GM18867 (cell line): ENCODE measurements at regions not wholly inside any gene's neighbourhood (a gene's known extent, or its start where the extent isn't known, plus 50 kb on each side); places are given as distances from the start of the nearest gene placed in this dataset.

Source experiments
- ATAC-seq: cut with Tn5 transposase; IDR thresholded peaks from one replicate; pipeline ENCODE4 v1.9.1; 2021; ENCODE audit warnings: mild to moderate bottlenecking, moderate library complexity; ENCODE audit not compliant: unreplicated experiment

DNA sequence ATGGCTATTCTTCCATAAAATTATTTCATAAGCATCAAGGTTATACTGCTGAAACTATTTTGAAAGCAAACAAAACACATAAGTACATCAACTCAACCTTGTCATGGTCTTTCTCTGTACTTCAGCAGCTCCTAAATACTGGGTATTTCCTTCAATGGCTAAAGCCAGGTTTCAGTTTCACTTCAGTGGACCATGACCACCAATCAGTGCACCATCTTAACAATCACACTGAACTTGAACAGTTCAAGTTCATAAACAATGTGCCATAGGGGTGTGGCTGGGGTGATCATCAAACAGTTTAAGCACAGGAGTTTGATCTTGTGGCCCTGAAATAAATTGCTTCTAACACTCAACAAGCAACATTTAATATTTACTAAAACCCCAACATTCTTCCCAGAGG lies 124.1 kb upstream of the FIGN start:
- no peak for ATAC-seq

DNA sequence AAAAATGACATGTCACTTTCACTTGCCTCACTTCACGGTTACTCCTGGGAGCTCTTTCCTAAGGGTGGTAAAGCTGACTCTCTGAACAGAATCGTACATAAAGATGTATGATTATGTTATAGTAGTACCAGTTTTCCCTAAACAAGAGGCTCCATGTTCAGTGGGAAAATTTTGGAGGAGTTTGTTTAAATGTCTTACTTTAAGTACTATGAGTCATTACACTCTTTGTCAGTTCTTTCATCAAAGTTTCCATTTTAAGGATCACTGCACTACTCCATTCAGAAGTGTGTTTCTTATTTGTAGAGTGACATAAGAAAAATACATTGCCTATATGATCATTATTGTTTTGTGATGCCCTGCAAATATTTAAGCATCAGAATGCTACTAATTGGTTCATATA lies 121.1 kb upstream of the FIGN start:
- no peak for ATAC-seq

DNA sequence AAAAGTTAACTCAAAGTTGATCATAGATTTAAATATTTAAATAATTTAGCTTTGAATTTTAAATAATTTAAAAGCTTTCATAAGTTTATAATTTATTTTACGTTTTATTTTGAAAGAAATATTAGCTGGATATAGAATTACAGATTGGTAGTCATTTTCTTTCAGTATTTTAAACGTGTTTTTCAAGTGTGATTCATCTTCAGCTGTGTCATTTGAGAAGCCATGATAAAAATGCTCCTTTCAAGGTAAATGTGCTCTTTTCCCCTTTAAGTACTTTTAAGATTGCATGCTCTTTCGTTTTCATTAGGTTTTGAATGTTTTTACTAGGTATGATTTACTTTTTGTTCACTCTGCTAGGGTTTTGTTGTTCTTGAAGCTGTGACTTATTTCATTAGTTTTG lies 116.8 kb upstream of the FIGN start:
- ATAC-seq = no peak

DNA sequence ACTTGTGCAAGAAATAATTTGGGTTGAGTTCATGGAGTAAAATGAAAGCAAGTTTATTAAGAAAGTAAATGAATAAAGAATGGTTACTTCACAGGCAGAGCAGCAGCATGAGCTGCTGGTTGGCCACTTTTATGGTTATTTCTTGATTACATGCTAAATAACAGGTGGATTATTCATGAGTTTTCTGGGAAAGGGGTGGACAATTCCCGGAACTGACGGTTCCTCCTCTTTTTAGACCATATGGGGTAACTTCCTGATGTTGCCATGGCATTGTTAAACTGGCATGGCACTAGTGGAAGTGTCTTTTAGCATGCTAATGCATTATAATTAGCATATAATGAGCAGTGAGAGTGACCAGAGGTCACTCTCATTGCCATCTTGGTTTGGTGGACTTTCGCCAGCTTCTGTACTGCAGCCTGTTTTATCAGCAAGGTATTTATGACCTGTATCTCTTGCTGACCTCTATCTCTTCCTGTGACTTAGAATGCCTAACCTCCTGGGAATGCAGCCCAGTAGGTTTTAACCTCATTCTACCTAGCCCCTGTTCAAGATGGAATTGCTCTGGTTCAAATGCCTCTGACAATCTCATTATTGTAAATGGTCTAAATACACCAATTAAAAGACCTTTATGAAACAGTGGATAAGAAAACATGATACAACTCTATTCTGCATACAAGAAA lies 114.1 kb upstream of the FIGN start:
- ATAC-seq = no peak

DNA sequence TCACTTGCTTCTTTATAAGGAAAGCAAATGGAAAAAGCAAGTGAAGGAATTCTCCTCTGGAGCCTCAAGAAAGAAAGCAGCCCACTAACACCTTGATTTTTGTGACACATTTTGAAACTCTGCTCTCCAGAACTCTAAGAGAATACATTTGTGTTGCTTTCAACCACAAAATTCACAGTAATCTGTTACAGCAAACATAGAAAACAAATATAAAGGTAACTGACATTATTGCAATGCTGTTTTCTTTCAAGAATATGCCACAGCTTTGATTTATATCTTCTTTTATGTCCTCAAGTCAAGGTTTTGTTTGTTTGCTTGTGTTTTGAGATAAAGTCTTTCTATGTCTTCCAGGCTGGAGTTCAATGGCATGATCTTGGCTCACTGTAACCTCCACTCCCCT lies 103.1 kb upstream of the FIGN start:
- no peak for ATAC-seq

DNA sequence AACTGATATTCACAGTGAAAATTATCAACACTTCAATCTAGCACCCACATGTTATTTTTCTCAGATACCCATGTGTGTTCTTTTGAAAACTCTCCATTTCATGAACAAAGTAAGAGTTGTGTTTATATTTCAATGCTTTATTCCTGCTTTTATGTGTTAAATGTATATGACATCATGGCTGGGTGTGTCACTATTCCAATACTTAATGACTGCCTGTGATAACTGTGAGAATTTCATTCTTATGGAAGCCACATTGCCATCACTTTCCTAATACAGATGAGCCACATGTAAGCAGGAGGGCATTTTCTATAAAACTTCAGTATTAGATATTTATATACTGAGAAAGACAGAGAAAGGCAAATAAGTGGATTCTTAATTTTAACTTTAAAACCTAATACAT lies 100.4 kb upstream of the FIGN start:
- ATAC-seq = no peak

DNA sequence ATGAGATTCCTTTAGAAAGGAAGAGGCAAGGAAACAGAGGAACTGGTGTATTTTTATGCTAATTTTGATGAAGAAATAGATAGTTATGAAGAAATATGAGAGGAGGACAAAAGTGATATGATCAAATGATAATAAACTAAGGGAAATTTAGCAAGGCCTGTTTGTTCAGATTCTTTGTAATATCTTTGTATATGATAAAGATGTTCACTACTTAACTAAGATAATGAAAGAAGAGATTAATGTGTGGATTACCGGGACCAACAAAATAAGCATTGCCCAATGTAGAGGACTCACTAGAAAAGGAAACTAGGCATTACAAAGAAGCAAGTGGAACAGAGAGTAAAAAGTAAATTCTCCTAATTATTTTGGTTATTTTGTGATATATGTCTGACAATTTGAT lies 99.0 kb upstream of the FIGN start:
- no peak for ATAC-seq

DNA sequence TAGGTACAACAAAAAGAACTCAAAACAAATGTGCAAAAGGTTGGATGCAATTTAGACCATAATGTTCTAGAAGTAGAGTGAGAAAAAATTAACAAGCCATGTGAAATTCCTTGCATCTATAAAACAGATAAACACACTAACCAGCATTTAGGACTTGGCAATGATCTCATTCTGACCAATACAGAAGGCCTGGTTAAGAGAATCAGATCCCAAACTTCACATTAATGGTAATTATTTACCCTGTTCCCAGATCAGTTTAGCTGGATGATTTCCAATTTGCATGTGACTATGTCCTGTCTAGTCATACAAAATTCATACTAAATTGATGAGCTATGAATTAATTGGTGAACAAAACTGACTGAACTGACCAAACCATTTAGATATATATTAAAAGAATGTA lies 98.4 kb upstream of the FIGN start:
- no peak for ATAC-seq

DNA sequence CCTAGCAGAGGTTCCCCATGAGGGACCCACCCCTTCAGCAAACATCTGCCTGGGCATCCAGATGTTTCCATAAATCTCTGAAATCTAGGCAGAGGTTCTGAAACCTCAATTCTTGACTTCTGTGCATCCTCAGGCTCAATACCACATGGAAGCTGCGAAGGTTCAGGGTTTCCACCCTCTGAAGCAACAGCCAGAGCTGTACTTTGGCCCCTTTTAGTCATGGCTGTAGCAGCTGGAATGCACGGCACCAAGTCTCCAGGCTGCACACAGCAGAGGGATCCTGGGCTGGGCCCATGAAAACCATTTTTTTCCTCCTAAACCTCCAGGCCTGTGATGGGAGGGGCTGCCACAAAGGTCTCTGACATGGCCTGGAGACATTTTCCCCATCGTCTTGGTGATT lies 93.0 kb upstream of the FIGN start:
- no peak for ATAC-seq

DNA sequence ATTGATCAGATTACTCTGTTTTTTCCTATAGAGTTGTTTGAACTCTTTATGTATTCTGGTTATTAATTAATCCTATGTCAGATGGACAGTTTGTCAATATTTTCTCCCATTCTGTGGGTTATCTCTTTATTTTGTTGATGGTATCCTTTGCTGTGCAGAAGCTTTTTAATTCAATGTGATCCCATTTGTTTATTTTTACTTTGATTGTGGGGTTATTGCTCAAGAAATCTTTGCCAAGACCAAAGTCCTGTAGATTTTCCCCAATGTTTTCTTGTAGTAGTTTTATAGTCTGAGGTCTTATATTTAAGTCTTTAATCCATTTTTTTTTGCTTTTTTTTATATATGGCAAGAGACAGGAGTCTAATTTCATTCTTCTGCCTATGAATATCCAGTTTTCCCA lies 86.2 kb upstream of the FIGN start:
- ATAC-seq = no peak

DNA sequence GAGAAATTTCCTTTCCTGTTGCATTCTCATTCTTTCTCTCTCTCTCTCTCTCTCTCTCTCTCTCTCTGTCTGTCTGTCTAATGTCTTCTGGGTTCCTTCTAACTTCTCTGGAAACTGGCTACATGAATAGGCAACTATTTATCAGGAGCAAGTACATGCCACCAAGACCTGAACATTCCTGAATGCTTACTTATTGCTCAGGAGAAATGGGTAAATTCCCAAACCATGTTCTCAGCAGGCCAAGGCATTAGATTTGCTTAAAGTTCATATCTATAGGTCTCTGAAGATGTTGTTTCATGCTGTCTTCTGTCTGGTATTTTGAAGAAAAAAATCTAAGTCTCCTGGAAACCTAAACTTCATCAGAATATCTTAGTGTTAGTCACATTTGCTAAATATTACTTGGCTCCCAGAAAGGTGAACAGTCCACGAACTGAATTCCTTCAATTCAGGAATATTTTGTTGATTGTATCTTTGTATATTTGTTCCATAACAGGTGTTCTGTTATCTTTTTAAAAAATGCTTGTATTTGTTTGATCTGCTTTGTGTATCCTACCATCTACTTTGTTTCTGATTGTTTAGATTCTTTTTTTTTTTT lies 77.2 kb upstream of the FIGN start:
- ATAC-seq = no peak

DNA sequence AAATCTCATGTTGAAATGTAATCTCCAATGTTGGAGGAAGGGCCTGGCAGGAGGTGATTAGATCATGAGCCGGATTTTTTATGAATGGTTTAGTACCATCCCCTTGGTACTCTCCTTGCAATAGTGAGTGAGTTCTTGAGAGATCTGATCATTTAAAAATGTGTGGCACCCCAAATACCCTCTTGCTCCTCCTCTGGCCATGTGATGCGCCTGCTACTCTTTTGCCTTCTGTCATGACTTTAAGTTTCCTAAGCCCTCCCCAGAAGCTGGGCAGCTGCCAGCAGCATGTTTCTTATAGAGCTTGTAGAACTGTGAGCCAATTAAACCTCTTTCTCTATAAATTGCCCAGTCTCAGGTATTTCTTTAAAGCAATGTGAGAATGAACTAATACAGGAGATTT lies 72.6 kb upstream of the FIGN start:
- no peak for ATAC-seq

DNA sequence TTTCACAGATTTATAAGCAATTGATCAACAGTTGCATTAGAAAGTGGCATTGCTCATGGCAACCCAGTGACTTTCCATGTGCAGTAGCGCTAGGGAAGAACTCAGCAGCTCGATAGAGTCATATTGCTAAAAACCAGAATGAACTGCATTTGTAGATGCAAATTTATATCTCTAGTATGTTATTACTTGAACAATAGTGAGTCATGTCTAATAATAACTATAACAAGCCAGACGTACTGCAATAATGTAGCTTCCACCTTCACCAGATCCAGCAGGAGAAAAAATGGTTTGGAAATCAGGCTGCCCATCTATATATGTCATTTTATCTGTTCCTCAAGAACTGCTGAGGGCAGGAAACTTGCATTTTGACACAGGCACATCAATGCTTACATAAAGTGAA lies 66.5 kb upstream of the FIGN start:
- no peak for ATAC-seq

DNA sequence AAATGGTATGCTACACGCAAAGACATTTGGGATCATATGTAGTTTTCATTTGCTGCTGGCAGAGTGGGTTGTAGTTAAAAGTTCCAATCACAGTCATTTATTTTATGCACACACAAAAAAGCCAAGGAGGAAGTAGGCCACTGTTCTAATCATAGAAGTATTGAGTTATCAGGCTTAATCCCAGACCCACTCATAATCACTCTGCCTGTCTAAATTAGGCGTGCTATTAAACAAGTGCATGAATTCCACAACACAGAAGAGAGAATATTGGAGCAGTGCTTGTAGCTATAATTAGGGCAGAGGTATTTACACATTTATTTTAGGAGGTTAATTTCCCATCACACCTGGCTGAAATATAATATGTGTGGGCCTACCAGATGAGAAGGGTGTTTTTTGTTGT lies 65.7 kb upstream of the FIGN start:
- ATAC-seq = no peak

DNA sequence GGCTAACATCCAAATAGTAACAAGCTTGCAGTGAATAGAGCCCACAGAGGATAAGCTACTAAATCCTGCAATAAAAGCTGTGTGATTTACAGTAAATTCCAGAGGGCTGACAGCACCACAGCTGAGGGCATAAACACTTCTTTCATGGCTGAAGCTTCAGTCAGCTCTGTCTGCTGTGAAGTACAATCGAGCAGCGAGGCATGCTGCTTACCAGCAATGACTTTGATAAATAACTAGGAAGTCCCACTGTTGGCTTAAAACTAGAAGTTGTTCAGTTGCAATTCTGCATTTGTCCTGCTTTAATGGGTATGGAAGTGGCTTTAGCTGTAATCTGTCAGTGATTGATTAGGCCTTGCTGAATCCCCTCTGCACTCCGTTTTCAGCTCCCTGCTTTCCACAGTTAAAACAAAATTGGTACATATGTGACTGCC lies 65.2 kb upstream of the FIGN start:
- no peak for ATAC-seq

DNA sequence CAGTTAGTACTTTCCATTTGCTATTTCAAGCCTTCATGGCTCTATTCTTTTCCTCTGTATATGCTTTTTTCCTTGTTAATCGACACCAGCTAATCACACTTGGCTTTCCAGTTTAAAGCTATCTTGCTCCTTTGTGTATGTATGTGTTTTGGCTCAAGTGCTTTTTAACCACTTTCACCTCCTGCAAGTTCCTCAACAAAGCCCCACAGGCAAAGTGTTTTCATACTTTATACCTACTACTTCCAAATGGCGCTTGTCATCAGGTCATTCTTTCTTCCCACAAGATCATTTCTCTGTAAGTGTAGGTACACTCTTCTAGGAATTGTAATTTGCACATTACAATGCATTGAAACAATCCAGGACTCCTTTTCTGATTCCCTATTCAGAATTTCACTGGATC lies 64.0 kb upstream of the FIGN start:
- ATAC-seq = no peak

DNA sequence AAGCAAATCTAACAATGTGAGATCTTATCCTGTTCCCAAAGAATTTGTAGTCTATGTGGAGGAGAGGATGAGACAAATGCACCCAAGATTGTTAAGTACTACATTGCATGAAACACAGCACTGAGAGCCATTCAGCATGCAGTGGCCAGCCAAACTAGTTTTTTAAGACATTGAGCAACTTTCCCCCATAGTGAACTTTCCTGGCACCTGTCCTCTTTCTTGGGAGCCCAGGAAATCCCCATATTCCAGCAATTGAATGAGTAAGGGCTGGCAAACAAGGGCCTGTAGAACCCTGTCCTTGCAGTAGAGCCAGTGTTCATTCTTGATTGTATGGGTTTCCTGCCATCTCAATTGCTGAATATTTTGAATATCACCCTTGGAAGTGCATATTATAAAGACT lies 58.8 kb upstream of the FIGN start:
- no peak for ATAC-seq
